ENCODE measurements at regions not wholly inside any gene's neighbourhood (a gene's known extent, or its start where the extent isn't known, plus 50 kb on each side); places are given as distances from the start of the nearest gene placed in this dataset.

GRCh38 chr4:65911720-65912119 lies 241.4 kb upstream of the EPHA5 start:
- TF ChIP-seq CTCF (IDR thresholded peaks at IDR 0.05) (no peak), POLR2A (IDR thresholded peaks at IDR 0.05) (no peak), EP300 (IDR thresholded peaks at IDR 0.05) (no peak)

All from ovary (tissue), 3 donors.